ENCODE measurements at regions not wholly inside any gene's neighbourhood (a gene's known extent, or its start where the extent isn't known, plus 50 kb on each side); places are given as distances from the start of the nearest gene placed in this dataset.
A peak's percentile ranks its signal among the peaks of the same experiment; 100 is the strongest.

GRCh38 chr20:1823450-1823844, 71.8 kb upstream of the SIRPA start:
- ATAC-seq: peak; percentile 40; the same call in 2 of the 3 replicates
- CTCF ChIA-PET: no interaction called here
- no peak for FAIRE-seq
- no peak for TF ChIP-seq BRCA1 (IDR thresholded peaks at IDR 0.05; ENCODE audit: low read depth, low read length)
- TF ChIP-seq SKIL (IDR thresholded peaks at IDR 0.05; ENCODE audit: low read depth, poor library complexity, severe bottlenecking): no peak
- POLR2A ChIA-PET: no interaction called here
- Histone ChIP-seq H3K4me3 (no peak overlapping the region), H3K9ac (ENCODE audit: control insufficient read depth, insufficient read depth, low read length) (no peak overlapping the region), H3K9me3 (replicated peaks; ENCODE audit: control insufficient read depth, insufficient read depth, low read length) (peaks cover 5% of the 10 kb centered on the region; the same call in 2 of the 3 replicates), H3K4me1 (ENCODE audit: control insufficient read depth, insufficient read depth, low read length) (no peaks in the 10 kb centered on the region), H3K27me3 (replicated peaks in 1 of 2; ENCODE audit: control insufficient read depth in 2 of 2, insufficient read depth in 2 of 2, low read length in 1 of 2) (no peaks in the 10 kb centered on the region), H4K20me1 (ENCODE audit: control insufficient read depth, insufficient read depth) (no peaks in the 10 kb centered on the region), H3K27ac (ENCODE audit: control insufficient read depth, insufficient read depth) (no peak overlapping the region), H3K4me2 (ENCODE audit: control insufficient read depth, insufficient read depth) (no peak overlapping the region), H2AFZ (ENCODE audit: control insufficient read depth, low read depth, low read length) (no peak overlapping the region), H3K79me2 (ENCODE audit: control insufficient read depth, insufficient read depth, low read length) (no peaks in the 10 kb centered on the region), H3K36me3 (ENCODE audit: control insufficient read depth in 2 of 2, insufficient read depth in 2 of 2, low read length in 1 of 2) (no peaks in the 10 kb centered on the region)
- no TSS peak for BruUV-seq (replicated peaks)
- no peak for DNase-seq (ENCODE audit: low read depth, low spot score)
- intact Hi-C loops (cut with micrococcal nuclease; ENCODE audit: unreplicated experiment): no loop called here
- WGBS (ENCODE audit: insufficient coverage, insufficient replicate concordance, low lambda C conversion rate, missing lambda C conversion rate): 47% methylated on average over 5 of the region's 5 CpGs
- SMC1A ChIA-PET (ENCODE audit: uncharacterized antibody, unreplicated experiment): no interaction called here
- RAD21 ChIA-PET (ENCODE audit: unreplicated experiment): no interaction called here
- in situ Hi-C loops (cut with MboI): no loop called here

- Histone ChIP-seq H3K9me3 (replicated peaks; ENCODE audit: control insufficient read depth, insufficient read depth, low read length) (peaks cover 5% of the 10 kb centered on the region; the same call in 2 of the 3 replicates), H3K9ac (ENCODE audit: control insufficient read depth, insufficient read depth, low read length) (no peak overlapping the region), H3K36me3 (ENCODE audit: control insufficient read depth in 2 of 2, insufficient read depth in 2 of 2, low read length in 1 of 2) (no peaks in the 10 kb centered on the region), H3K4me1 (ENCODE audit: control insufficient read depth, insufficient read depth, low read length) (no peaks in the 10 kb centered on the region), H3K79me2 (ENCODE audit: control insufficient read depth, insufficient read depth, low read length) (no peaks in the 10 kb centered on the region), H3K4me3 (no peak overlapping the region), H3K27me3 (replicated peaks in 1 of 2; ENCODE audit: control insufficient read depth in 2 of 2, insufficient read depth in 2 of 2, low read length in 1 of 2) (peaks cover 0 to 2% of the 10 kb centered on the region in 2 experiments; a peak in 2 of 4 replicates), H3K4me2 (ENCODE audit: control insufficient read depth, insufficient read depth) (no peak overlapping the region), H4K20me1 (ENCODE audit: control insufficient read depth, insufficient read depth) (no peaks in the 10 kb centered on the region), H3K27ac (ENCODE audit: control insufficient read depth, insufficient read depth) (no peak overlapping the region), H2AFZ (ENCODE audit: control insufficient read depth, low read depth, low read length) (no peak overlapping the region)
- no peak for DNase-seq (ENCODE audit: low read depth, low spot score)
- POLR2A ChIA-PET: no interaction called here
- in situ Hi-C loops (cut with MboI) (no loop called here), intact Hi-C loops (cut with micrococcal nuclease; ENCODE audit: unreplicated experiment) (no loop called here)
- CTCF ChIA-PET: interaction anchor here (1.3 kb wide), 1 partner anchor 10 kb away, joined by 3 read pairs; no protein-coding TSS in a partner anchor
- RAD21 ChIA-PET (ENCODE audit: unreplicated experiment): no interaction called here
- WGBS (ENCODE audit: insufficient coverage, insufficient replicate concordance, low lambda C conversion rate, missing lambda C conversion rate): 53% methylated on average over 4 of the region's 4 CpGs
- no peak for ATAC-seq
- SMC1A ChIA-PET (ENCODE audit: uncharacterized antibody, unreplicated experiment): no interaction called here
- FAIRE-seq: no peak
- no TSS peak for BruUV-seq (replicated peaks)
- TF ChIP-seq SKIL (IDR thresholded peaks at IDR 0.05; ENCODE audit: low read depth, poor library complexity, severe bottlenecking) (no peak), CHD4 (IDR thresholded peaks at IDR 0.05) (no peak), ELK1 (IDR thresholded peaks at IDR 0.05; ENCODE audit: low read depth, low read length) (no peak), IKZF2 (IDR thresholded peaks at IDR 0.05) (no peak), E2F8 (IDR thresholded peaks at IDR 0.05; ENCODE audit: low read depth, partially characterized antibody) (no peak), STAT3 (IDR thresholded peaks at IDR 0.05; ENCODE audit: low read depth, low read length) (no peak)
Observed at GRCh38 chr20:1822564-1823449, 72.4 kb upstream of the SIRPA start.

All from GM12878 (cell line).